CD14-positive monocyte (primary cell): ENCODE measurements at regions not wholly inside any gene's neighbourhood (a gene's known extent, or its start where the extent isn't known, plus 50 kb on each side); places are given as distances from the start of the nearest gene placed in this dataset.

Source experiments
- DNase-seq, 3 donors: peaks; one replicate each; pipeline ENCODE4 v3.0.0-alpha.2; 2011 to 2022
- H2AFZ ChIP-seq: 2 replicates; pipeline ENCODE4 v1.6.0; 2012; ENCODE audit warnings: mild to moderate bottlenecking, low read depth, low read length, inconsistent platforms; ENCODE audit not compliant: insufficient read depth, poor library complexity, severe bottlenecking
- H3K27ac ChIP-seq, 2 donors: 1 replicate in 1 of 2; 2 replicates in 1 of 2; pipeline ENCODE4 v1.5.1; 2012 to 2013; ENCODE audit warnings: low read length in 2 of 2, control low read depth in 1 of 2, inconsistent platforms in 1 of 2, low read depth in 1 of 2, mild to moderate bottlenecking in 1 of 2
- H3K27me3 ChIP-seq, 2 donors: one replicate each; pipeline versions ENCODE4 v1.6.0 to v1.6.1; 2011 to 2013; ENCODE audit warnings: low read length in 2 of 2; ENCODE audit not compliant: control insufficient read depth in 2 of 2, insufficient read depth in 2 of 2
- H3K36me3 ChIP-seq, 2 donors: replicated peaks in 1 of 2; 1 replicate in 1 of 2; 2 replicates in 1 of 2; pipeline versions ENCODE4 v1.5.1 to v1.6.1; 2012 to 2013; ENCODE audit warnings: low read length in 2 of 2, control low read depth in 1 of 2, inconsistent platforms in 1 of 2, mild to moderate bottlenecking in 1 of 2; ENCODE audit not compliant: insufficient read depth in 2 of 2, control insufficient read depth in 1 of 2
- H3K4me1 ChIP-seq, 2 donors: 1 replicate in 1 of 2; 2 replicates in 1 of 2; pipeline versions ENCODE4 v1.5.1 to v1.6.1; 2012 to 2013; ENCODE audit warnings: low read length in 2 of 2, control low read depth in 1 of 2, inconsistent platforms in 1 of 2, mild to moderate bottlenecking in 1 of 2, moderate library complexity in 1 of 2; ENCODE audit not compliant: insufficient read depth in 2 of 2, control insufficient read depth in 1 of 2
- H3K4me2 ChIP-seq: replicated peaks from 2 replicates; pipeline ENCODE3; 2012; ENCODE audit warnings: low read length, moderate library complexity, mild to moderate bottlenecking; ENCODE audit not compliant: poor library complexity, severe bottlenecking; ENCODE audit errors: extremely low read depth
- H3K4me3 ChIP-seq, 3 experiments: fragments of 200-600 bp in 1 of 3; sonication (generic) in 1 of 3; replicated peaks in 1 of 3; 1 replicate in 2 of 3; 2 replicates in 1 of 3; pipeline ENCODE4 v1.5.1; 2011 to 2013; ENCODE audit warnings: low read length in 3 of 3, mild to moderate bottlenecking in 3 of 3, control low read depth in 2 of 3, low read depth in 2 of 3, inconsistent platforms in 1 of 3, moderate library complexity in 1 of 3
- H3K79me2 ChIP-seq: 2 replicates; pipeline ENCODE4 v1.6.0; 2012; ENCODE audit warnings: mild to moderate bottlenecking, control low read depth, inconsistent platforms, low read length, moderate library complexity; ENCODE audit not compliant: insufficient read depth
- H3K9ac ChIP-seq: 2 replicates; pipeline ENCODE4 v1.6.0; 2017; ENCODE audit warnings: low read length, mild to moderate bottlenecking; ENCODE audit not compliant: insufficient read depth, poor library complexity, severe bottlenecking
- H3K9me3 ChIP-seq, 2 donors: replicated peaks in 1 of 2; 1 replicate in 1 of 2; 2 replicates in 1 of 2; pipeline versions ENCODE4 v1.5.1 to v1.6.1; 2012 to 2013; ENCODE audit warnings: low read length in 2 of 2, control low read depth in 1 of 2; ENCODE audit not compliant: control insufficient read depth in 1 of 2, insufficient read depth in 1 of 2
- H4K20me1 ChIP-seq: 2 replicates; pipeline ENCODE4 v1.6.0; 2012; ENCODE audit warnings: mild to moderate bottlenecking, low read length, control low read depth, moderate library complexity; ENCODE audit not compliant: insufficient read depth
- H3K27ac Mint-ChIP-seq, 7 donors: one replicate each; pipeline ENCODE4 v1.8.0; 2020; ENCODE audit warnings: mild to moderate bottlenecking in 7 of 7, mixed read lengths in 7 of 7, moderate library complexity in 6 of 7, inconsistent platforms in 2 of 7
- H3K27me3 Mint-ChIP-seq, 3 donors: one replicate each; pipeline ENCODE4 v1.8.0; 2021 to 2022; ENCODE audit warnings: low read depth in 3 of 3, mild to moderate bottlenecking in 3 of 3, mixed read lengths in 3 of 3, moderate library complexity in 3 of 3, inconsistent platforms in 1 of 3
- H3K36me3 Mint-ChIP-seq, 2 donors: one replicate each; pipeline ENCODE4 v1.8.0; 2020; ENCODE audit warnings: mixed read lengths in 2 of 2, inconsistent platforms in 1 of 2, mild to moderate bottlenecking in 1 of 2
- H3K4me1 Mint-ChIP-seq: one replicate; pipeline ENCODE4 v1.8.0; 2020; ENCODE audit warnings: mild to moderate bottlenecking, mixed read lengths
- H3K4me3 Mint-ChIP-seq, 2 donors: one replicate each; pipeline ENCODE4 v1.8.0; 2020; ENCODE audit warnings: mild to moderate bottlenecking in 2 of 2, mixed read lengths in 2 of 2, moderate library complexity in 1 of 2
- H3K9me3 Mint-ChIP-seq, 7 donors: one replicate each; pipeline ENCODE4 v1.8.0; 2020 to 2022; ENCODE audit warnings: mixed read lengths in 7 of 7, mild to moderate bottlenecking in 6 of 7, moderate library complexity in 6 of 7, inconsistent platforms in 2 of 7
- CTCF ChIP-seq: fragments of 200-600 bp; IDR thresholded peaks from one replicate; pipeline ENCODE4 v1.8.0; 2022; ENCODE audit warnings: antibody characterized with exemption, mild to moderate bottlenecking
- WGBS: methylation state at CpG from one replicate; pipeline ENCODE4 v1.1.5; 2013; ENCODE audit warnings: missing lambda C conversion rate; ENCODE audit not compliant: insufficient coverage; 5-methylcytosine and 5-hydroxymethylcytosine counted together
- intact Hi-C, 2 donors: fragments of 100-400 bp; cut with micrococcal nuclease; formaldehyde crosslinking; loops; one replicate each; pipeline versions ENCODE4 v1.15.0 to v1.15.1; 2023

- Histone ChIP-seq H4K20me1 (no peaks in the 10 kb centered on the region), H3K9me3 (peaks cover 0 to 5% of the 10 kb centered on the region in 2 donors), H3K9ac (no peak overlapping the region), H3K36me3 (no peaks in the 10 kb centered on the region), H3K4me3 (no peak overlapping the region), H3K27me3 (no peaks in the 10 kb centered on the region), H3K27ac (no peak overlapping the region), H3K79me2 (no peaks in the 10 kb centered on the region), H3K4me2 (no peak overlapping the region), H2AFZ (no peak overlapping the region), H3K4me1 (no peaks in the 10 kb centered on the region)
- DNase-seq = no peak
- H3K27ac Mint-ChIP-seq = peak overlapping the region in 1 of 7 donors; percentile 17
- peaks cover 0 to 7% (median 1%) of the 10 kb centered on the region in 7 donors for H3K9me3 Mint-ChIP-seq
- peaks cover 2 to 11% (median 2%) of the 10 kb centered on the region in 3 donors for H3K27me3 Mint-ChIP-seq
- TF ChIP-seq CTCF = no peak
- 52% methylated on average over 5 of the region's 8 CpGs for WGBS
- H3K4me1 Mint-ChIP-seq = no peaks in the 10 kb centered on the region
- no peak overlapping the region for H3K4me3 Mint-ChIP-seq
- intact Hi-C loops = no loop called here
- no peaks in the 10 kb centered on the region for H3K36me3 Mint-ChIP-seq
Measured at GRCh38 chr2:128591022-128591860, 272.6 kb upstream of the HS6ST1 start.

- no peak for DNase-seq
- Histone ChIP-seq H3K27me3 (no peaks in the 10 kb centered on the region), H3K27ac (no peak overlapping the region), H2AFZ (no peak overlapping the region), H3K36me3 (no peaks in the 10 kb centered on the region), H3K4me3 (no peak overlapping the region), H4K20me1 (no peaks in the 10 kb centered on the region), H3K4me2 (no peak overlapping the region), H3K79me2 (no peaks in the 10 kb centered on the region), H3K9ac (no peak overlapping the region), H3K9me3 (peaks cover 0 to 3% of the 10 kb centered on the region in 2 donors), H3K4me1 (no peaks in the 10 kb centered on the region)
- Mint-ChIP-seq H3K27ac (no peak overlapping the region), H3K27me3 (peaks cover 2 to 11% (median 2%) of the 10 kb centered on the region in 3 donors), H3K4me3 (no peak overlapping the region), H3K36me3 (no peaks in the 10 kb centered on the region), H3K4me1 (no peaks in the 10 kb centered on the region), H3K9me3 (peaks cover 0 to 3% (median 1%) of the 10 kb centered on the region in 7 donors)
- no peak for TF ChIP-seq CTCF
- intact Hi-C loops = no loop called here
- WGBS = 91% methylated on average over 8 of the region's 11 CpGs
Measured at GRCh38 chr2:128591861-128592822, 273.5 kb upstream of the HS6ST1 start.
